RPMI8226 (cell line): ENCODE measurements at regions not wholly inside any gene's neighbourhood (a gene's known extent, or its start where the extent isn't known, plus 50 kb on each side); places are given as distances from the start of the nearest gene placed in this dataset.

Experiments
- DNase-seq: peaks from one replicate; pipeline ENCODE4 v3.0.0-alpha.2; 2015

GRCh38 chr16:5447734-5448133 is 350.1 kb upstream of the EEF2KMT start:
- no peak for DNase-seq

GRCh38 chr16:5446623-5447240 is 349.1 kb upstream of the EEF2KMT start:
- DNase-seq: no peak

GRCh38 chr16:5444189-5444588 is 346.6 kb upstream of the EEF2KMT start:
- DNase-seq: no peak

- DNase-seq: no peak
These were observed 345.4 kb upstream of the EEF2KMT start for GRCh38 chr16:5442986-5443385.

DNA sequence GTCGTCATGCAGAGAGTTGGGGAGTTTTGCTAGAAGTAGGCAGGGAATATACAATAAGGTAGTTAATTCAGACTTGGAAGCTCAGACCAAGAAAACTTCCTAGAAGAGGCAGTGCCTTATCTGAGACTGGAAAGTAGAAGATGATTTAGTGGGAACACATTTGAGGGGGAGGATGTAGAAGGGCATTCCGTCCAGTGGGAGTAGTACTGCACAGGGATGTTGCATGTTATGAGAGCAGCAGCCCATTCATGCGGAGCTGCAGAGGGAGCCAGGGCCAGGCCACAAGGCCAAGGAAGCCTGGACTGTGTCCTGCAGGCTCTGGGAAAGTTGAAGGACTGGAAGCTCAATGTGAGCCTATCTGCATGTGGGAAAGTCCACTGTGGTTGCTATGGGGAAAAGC is 344.5 kb upstream of the EEF2KMT start:
- no peak for DNase-seq

DNA sequence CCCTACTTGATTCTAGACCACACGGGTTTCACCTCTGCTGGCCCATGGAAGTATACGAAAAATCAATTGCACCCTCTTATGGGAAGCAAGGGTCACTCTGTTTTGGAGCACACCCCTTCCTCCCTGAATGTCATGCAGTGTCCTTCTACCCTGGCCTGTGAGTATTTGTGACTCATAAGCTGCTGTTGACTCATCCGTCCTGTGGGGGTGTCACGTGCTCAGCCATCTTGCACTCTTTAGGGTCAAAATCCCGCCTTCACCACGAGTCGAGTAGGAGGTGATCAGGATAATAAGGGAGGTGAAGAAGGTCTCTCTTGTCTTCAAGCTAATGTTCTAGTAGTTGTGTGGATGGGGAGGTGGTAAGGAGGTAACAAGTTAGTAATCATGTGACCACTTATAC is 341.0 kb upstream of the EEF2KMT start:
- no peak for DNase-seq

DNA sequence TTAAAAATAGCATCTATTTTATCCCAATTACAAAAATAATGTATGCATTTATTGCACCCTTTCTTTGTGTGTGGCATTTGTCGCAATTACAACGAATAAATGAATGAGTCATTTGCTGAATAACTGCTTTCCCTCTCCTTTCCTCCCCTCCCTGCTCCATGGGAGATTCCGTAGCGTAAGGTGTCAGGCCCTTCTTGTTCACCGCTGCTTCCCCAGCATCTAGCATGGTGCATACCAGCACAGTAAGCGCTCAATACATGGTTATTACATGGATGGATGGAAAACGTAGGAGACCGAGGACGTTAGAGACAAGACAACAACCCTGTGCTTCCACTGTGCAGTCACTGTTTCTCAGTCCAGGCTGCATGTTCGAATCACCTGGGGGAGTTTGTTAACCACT is 336.0 kb upstream of the EEF2KMT start:
- DNase-seq: no peak

DNA sequence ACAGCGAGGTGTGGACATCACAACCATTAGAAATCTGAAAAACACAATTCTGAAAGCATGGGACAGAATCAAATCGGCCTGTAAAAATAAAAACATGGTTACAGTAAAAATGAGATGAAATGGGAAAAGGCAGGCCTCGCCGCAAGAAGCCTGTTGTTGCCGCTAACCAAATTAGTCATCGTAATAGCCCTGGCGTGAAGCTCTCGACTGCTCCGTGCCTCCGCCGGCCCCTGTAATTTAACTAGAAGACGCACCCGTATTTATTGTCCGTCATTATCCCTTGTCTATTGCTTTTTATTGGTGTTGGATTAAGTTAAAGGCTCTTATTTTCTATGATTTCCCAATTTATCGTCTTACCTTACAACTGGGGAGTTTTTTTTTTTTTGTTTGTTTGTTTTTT is 334.6 kb upstream of the EEF2KMT start:
- no peak for DNase-seq

- no peak for DNase-seq
These were observed 333.0 kb upstream of the EEF2KMT start for GRCh38 chr16:5430598-5430997.

- peak; percentile 16 for DNase-seq
These were observed 331.3 kb upstream of the EEF2KMT start for GRCh38 chr16:5428932-5429331.

GRCh38 chr16:5427571-5427970 is 330.0 kb upstream of the EEF2KMT start:
- DNase-seq: no peak

DNA sequence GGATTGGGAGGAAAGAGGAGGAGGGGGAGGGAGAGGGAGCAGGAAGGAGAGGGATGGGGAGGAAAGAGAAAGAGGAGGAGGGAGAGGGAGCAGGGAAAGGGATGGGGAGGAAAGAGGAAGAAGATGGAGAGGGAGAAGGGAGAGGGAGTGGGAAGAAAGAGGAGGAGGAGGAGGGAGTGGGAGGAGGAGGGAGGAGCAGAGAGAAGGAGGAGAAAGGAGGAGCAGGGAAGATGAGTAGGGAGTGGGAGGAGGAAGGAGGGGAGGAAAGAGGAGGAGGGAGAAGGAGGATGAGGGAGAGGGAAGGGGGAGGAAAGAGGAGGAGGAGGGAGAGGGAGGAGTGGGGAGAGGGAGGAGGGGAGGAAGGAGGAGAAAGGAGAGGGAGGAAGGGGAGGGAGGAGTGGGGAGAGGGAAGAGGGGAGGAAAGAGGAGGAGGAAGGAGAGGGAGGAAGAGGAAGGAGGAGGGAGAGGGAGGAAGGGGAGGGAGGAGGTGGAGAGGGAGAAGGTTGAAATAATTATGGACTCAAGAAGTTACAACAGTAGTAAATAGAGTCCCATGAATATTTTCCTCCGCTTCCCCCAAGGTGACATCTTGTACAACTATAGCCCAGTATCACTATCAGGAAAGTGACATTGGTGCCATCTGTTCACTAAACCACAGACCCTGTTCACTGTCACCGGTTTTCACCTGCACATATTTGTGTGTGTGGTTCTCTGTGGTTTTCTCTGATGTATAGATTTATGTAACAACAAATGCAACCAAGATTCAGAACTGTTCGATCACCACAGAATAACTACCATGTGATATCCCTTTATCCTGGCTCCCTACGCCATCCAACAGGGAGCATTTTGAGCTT is 325.3 kb upstream of the EEF2KMT start:
- DNase-seq: no peak

DNA sequence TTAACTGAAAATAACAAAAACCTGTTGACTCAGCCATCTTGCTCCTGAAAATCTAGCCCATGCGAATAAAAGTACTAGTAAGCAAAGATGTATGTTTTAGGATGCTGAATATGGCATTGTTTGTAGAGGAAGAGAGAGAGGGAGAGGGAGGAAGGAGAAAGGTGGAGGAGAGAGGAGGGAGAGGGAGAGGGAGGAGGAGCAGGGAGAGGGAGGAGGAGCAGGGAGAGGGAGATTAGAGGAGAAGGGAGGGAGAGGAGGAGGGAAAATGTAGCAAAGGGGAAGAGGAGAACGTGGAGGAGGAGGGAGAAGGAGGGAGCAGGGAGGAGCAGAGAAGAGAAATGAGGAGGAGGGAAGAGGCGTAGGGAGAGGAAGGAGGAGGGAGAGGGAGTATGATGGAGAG is 324.5 kb upstream of the EEF2KMT start:
- no peak for DNase-seq

GRCh38 chr16:5416013-5416412 is 318.4 kb upstream of the EEF2KMT start:
- DNase-seq: no peak

DNA sequence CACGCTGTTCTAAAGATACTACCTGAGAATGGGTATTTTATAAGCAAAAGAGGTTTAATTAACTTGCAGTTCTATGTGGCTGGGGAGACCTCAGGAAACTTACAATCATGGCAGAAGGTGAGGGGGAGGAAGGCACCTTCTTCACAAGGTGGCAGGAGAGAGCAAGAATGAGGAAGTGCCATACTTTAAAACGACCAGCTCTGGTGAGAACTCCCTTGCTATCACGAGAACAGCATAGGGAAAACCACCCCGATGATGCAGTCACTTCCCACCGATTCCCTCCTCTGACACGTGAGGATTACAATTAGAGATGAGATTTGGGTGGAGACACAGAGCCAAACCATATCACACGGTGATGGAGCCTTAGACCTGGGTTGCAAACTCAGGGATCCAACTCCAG is 317.5 kb upstream of the EEF2KMT start:
- DNase-seq: no peak

DNA sequence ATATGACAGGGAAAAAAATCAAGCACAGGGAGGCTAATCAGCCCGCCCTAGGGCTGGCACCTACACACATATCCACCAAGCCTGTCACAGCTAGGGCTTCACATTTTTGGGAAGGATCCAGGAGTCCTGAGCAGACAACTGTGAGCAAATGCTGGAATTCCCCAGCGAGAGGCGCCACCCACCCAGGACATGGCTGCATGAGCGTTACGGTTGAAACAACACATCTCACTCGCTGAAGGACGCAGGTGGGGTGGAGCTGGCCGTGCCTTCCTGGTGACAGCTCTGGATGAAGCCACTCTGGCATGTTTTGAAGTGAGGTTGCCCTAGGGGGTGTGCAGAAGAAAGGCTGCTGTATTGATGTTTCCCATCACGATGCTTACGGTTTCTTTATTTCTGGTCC is 315.1 kb upstream of the EEF2KMT start:
- DNase-seq: no peak

GRCh38 chr16:5398203-5398602 is 300.6 kb upstream of the EEF2KMT start:
- DNase-seq: no peak

- DNase-seq: no peak
These were observed 299.3 kb upstream of the EEF2KMT start for GRCh38 chr16:5396880-5397279.

GRCh38 chr16:5393070-5393469 is 295.5 kb upstream of the EEF2KMT start:
- no peak for DNase-seq

GRCh38 chr16:5386989-5387388 is 289.4 kb upstream of the EEF2KMT start:
- no peak for DNase-seq

GRCh38 chr16:5385811-5386210 is 288.2 kb upstream of the EEF2KMT start:
- DNase-seq: no peak

DNA sequence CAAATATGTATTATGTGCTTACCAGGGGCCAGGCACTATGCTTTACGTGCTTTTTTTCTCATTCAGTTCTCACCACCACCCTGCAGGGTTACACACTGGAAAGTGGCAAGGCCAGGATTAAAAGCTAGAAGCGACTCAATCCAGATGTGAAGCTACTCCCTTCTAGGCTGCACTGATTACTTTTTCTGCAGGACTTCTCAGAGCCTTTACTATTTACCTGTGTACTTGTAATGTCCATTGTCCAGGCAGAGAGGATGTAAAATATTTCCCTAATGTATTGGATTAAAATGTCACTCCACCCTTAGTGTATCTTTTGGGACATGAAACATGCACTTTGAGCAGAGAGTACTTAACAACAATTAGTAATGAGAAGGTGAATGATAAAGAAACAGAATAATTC is 287.5 kb upstream of the EEF2KMT start:
- DNase-seq: no peak

DNA sequence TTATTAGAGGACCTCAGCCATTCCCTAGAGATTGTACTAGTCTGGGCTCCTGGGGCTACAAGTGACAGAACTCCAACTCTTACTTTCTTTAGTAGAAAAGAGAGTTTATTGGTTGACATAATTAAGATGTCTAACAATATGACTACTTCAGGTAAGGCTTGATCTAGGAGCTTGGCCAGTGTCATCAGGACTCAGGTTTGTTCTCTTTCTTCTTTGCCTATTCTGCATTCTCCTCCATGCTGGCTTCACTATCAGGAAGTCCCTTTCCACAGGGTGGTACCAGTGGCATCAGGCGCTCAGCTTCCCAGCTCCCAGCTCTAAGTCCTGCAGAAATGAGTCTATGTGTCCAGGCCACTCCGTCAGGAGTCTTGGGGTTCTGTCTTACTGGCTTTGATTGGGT is 286.1 kb upstream of the EEF2KMT start:
- DNase-seq: no peak

GRCh38 chr16:5382484-5382883 is 284.9 kb upstream of the EEF2KMT start:
- DNase-seq: no peak

GRCh38 chr16:5381481-5381880 is 283.9 kb upstream of the EEF2KMT start:
- DNase-seq: no peak
